ENCODE measurements at regions not wholly inside any gene's neighbourhood (a gene's known extent, or its start where the extent isn't known, plus 50 kb on each side); places are given as distances from the start of the nearest gene placed in this dataset.

DNA sequence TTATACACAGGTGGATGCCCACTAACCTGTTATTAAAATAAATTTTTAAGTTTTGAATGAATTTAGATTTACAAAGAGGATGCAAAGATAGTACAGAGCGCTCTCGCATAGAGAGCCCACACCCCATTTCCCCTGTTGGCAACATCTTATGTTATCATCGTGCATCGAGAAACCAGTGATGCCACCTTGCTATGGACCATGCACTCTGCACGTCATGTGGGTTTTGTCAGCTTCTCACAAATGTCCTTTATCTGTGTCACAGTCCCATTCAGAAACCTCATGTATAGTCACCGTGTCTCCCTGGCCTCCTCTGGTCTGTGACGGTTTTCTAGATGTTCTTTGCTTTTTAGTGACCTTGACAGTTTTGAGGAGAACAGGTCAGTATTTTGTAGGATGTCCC lies 60.0 kb downstream of the ING1 start:
- no peaks in the 10 kb centered on the region for H4K20me1 ChIP-seq (ENCODE audit: insufficient read depth)
- no peak overlapping the region for H3K9ac ChIP-seq (ENCODE audit: low read length)
- no peaks in the 10 kb centered on the region for H3F3A ChIP-seq (ENCODE audit: insufficient read depth, low read length, poor library complexity, severe bottlenecking)
- H3K4me2 ChIP-seq (ENCODE audit: low read length) = no peak overlapping the region
- no peak overlapping the region for H2AFZ ChIP-seq (ENCODE audit: low read depth, low read length)
- H3K4me3 ChIP-seq (ENCODE audit: low read length) = no peak overlapping the region
- no peak overlapping the region for H3K27ac ChIP-seq (ENCODE audit: low read length)
- no peaks in the 10 kb centered on the region for H3K27me3 ChIP-seq (ENCODE audit: insufficient read depth, low read depth, low read length)
- no peaks in the 10 kb centered on the region for H3K79me2 ChIP-seq (replicated peaks; ENCODE audit: insufficient read depth, low read length)
- no peaks in the 10 kb centered on the region for H3K9me2 ChIP-seq (ENCODE audit: insufficient read depth, low read length)
- H3K9me3 ChIP-seq (ENCODE audit: low read length) = no peaks in the 10 kb centered on the region
- TF ChIP-seq EP300 (conservative IDR thresholded peaks at IDR 0.05; ENCODE audit: poor library complexity, severe bottlenecking) = no peak
- TF ChIP-seq POLR2AphosphoS5 (IDR thresholded peaks at IDR 0.05) = no peak
- no peak for TF ChIP-seq TAF1 (IDR thresholded peaks at IDR 0.05; ENCODE audit: low read depth)
- TF ChIP-seq, protein P1, sequence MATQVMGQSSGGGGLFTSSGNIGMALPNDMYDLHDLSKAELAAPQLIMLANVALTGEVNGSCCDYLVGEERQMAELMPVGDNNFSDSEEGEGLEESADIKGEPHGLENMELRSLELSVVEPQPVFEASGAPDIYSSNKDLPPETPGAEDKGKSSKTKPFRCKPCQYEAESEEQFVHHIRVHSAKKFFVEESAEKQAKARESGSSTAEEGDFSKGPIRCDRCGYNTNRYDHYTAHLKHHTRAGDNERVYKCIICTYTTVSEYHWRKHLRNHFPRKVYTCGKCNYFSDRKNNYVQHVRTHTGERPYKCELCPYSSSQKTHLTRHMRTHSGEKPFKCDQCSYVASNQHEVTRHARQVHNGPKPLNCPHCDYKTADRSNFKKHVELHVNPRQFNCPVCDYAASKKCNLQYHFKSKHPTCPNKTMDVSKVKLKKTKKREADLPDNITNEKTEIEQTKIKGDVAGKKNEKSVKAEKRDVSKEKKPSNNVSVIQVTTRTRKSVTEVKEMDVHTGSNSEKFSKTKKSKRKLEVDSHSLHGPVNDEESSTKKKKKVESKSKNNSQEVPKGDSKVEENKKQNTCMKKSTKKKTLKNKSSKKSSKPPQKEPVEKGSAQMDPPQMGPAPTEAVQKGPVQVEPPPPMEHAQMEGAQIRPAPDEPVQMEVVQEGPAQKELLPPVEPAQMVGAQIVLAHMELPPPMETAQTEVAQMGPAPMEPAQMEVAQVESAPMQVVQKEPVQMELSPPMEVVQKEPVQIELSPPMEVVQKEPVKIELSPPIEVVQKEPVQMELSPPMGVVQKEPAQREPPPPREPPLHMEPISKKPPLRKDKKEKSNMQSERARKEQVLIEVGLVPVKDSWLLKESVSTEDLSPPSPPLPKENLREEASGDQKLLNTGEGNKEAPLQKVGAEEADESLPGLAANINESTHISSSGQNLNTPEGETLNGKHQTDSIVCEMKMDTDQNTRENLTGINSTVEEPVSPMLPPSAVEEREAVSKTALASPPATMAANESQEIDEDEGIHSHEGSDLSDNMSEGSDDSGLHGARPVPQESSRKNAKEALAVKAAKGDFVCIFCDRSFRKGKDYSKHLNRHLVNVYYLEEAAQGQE (IDR thresholded peaks at IDR 0.05; ENCODE audit: borderline replicate concordance) = no peak
- no peak for TF ChIP-seq SMC3 (conservative IDR thresholded peaks at IDR 0.05; ENCODE audit: poor library complexity)
- TF ChIP-seq, protein P2, sequence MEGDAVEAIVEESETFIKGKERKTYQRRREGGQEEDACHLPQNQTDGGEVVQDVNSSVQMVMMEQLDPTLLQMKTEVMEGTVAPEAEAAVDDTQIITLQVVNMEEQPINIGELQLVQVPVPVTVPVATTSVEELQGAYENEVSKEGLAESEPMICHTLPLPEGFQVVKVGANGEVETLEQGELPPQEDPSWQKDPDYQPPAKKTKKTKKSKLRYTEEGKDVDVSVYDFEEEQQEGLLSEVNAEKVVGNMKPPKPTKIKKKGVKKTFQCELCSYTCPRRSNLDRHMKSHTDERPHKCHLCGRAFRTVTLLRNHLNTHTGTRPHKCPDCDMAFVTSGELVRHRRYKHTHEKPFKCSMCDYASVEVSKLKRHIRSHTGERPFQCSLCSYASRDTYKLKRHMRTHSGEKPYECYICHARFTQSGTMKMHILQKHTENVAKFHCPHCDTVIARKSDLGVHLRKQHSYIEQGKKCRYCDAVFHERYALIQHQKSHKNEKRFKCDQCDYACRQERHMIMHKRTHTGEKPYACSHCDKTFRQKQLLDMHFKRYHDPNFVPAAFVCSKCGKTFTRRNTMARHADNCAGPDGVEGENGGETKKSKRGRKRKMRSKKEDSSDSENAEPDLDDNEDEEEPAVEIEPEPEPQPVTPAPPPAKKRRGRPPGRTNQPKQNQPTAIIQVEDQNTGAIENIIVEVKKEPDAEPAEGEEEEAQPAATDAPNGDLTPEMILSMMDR (IDR thresholded peaks at IDR 0.05; ENCODE audit: poor library complexity, severe bottlenecking) = no peak
- TF ChIP-seq MXI1 (conservative IDR thresholded peaks at IDR 0.05; ENCODE audit: poor library complexity, severe bottlenecking) = no peak
- no peak for TF ChIP-seq RAD21 (conservative IDR thresholded peaks at IDR 0.05)
- TF ChIP-seq EZH2 (IDR thresholded peaks at IDR 0.05; ENCODE audit: borderline replicate concordance, insufficient read depth, low read length, poor library complexity, severe bottlenecking) = no peak
- no peaks in the 10 kb centered on the region for H3K36me3 ChIP-seq (ENCODE audit: insufficient read depth, low read length)

DNA sequence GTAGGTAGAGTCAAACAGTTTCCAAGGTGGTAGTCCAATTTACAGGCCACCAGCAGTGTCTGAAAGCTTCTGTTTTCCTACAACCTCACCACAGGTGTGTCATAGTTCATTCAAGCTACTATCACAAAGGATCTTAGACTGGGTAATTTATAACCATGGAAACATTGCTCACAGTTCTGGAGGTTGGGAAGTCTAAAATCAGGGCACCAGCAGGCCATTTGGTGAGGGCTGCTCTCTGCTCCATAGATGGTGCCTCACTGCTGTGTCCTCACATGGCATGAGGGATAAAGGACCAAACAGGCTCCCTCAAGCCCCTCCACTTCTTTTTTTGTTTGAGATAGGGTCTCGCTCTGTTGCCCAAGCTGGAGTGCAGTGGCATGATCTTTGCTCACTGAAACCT lies 60.6 kb downstream of the ING1 start:
- H3K9me2 ChIP-seq (ENCODE audit: insufficient read depth, low read length) = no peaks in the 10 kb centered on the region
- no peaks in the 10 kb centered on the region for H4K20me1 ChIP-seq (ENCODE audit: insufficient read depth)
- no peak overlapping the region for H3K4me2 ChIP-seq (ENCODE audit: low read length)

More for the DNA sequence above, 60.6 kb downstream of the ING1 start:
- no peaks in the 10 kb centered on the region for H3K27me3 ChIP-seq (ENCODE audit: insufficient read depth, low read depth, low read length)
- H3K36me3 ChIP-seq (ENCODE audit: insufficient read depth, low read length) = no peaks in the 10 kb centered on the region
- H3K9me3 ChIP-seq (ENCODE audit: low read length) = no peaks in the 10 kb centered on the region
- H2AFZ ChIP-seq (ENCODE audit: low read depth, low read length) = no peak overlapping the region
- H3K27ac ChIP-seq (ENCODE audit: low read length) = no peak overlapping the region
- H3K9ac ChIP-seq (ENCODE audit: low read length) = no peak overlapping the region
- TF ChIP-seq EP300 (conservative IDR thresholded peaks at IDR 0.05; ENCODE audit: poor library complexity, severe bottlenecking) (no peak), EZH2 (IDR thresholded peaks at IDR 0.05; ENCODE audit: borderline replicate concordance, insufficient read depth, low read length, poor library complexity, severe bottlenecking) (no peak), TAF1 (IDR thresholded peaks at IDR 0.05; ENCODE audit: low read depth) (no peak), POLR2AphosphoS5 (IDR thresholded peaks at IDR 0.05) (peak; percentile 10)
- TF ChIP-seq, protein P1 (IDR thresholded peaks at IDR 0.05; ENCODE audit: borderline replicate concordance) = no peak
- H3K79me2 ChIP-seq (replicated peaks; ENCODE audit: insufficient read depth, low read length) = no peaks in the 10 kb centered on the region
- no peak overlapping the region for H3K4me3 ChIP-seq (ENCODE audit: low read length)
- H3F3A ChIP-seq (ENCODE audit: insufficient read depth, low read length, poor library complexity, severe bottlenecking) = no peaks in the 10 kb centered on the region

Measured in neural cell (in vitro differentiated cells).